ENCODE measurements at regions not wholly inside any gene's neighbourhood (a gene's known extent, or its start where the extent isn't known, plus 50 kb on each side); places are given as distances from the start of the nearest gene placed in this dataset.
"Not testable (repeated sequence)": the region's sequence is repeated elsewhere in the genome, so short reads cannot be mapped to it uniquely, and the experiment has no call there.

- DNase-seq = no peak
Measured at GRCh38 chr5:124929000-124929399, 182.6 kb upstream of the ZNF608 start.

- no peak for DNase-seq
Measured at GRCh38 chr5:124932791-124933600, 186.6 kb upstream of the ZNF608 start.

- no peak for DNase-seq
Measured at GRCh38 chr5:124935065-124935464, 188.6 kb upstream of the ZNF608 start.

- DNase-seq = no peak
Measured at GRCh38 chr5:124936626-124936933, 190.1 kb upstream of the ZNF608 start.

GRCh38 chr5:124941051-124942049 lies 194.9 kb upstream of the ZNF608 start:
- DNase-seq = no peak

GRCh38 chr5:124948062-124948753 lies 201.8 kb upstream of the ZNF608 start:
- no peak for DNase-seq

GRCh38 chr5:124948754-124949275 lies 202.4 kb upstream of the ZNF608 start:
- DNase-seq = no peak

- no peak for DNase-seq
Measured at GRCh38 chr5:124949862-124950261, 203.4 kb upstream of the ZNF608 start.

GRCh38 chr5:124951105-124951504 lies 204.7 kb upstream of the ZNF608 start:
- no peak for DNase-seq

- no peak for DNase-seq
Measured at GRCh38 chr5:124951661-124952060, 205.2 kb upstream of the ZNF608 start.

- DNase-seq = no peak
Measured at GRCh38 chr5:124952079-124952478, 205.6 kb upstream of the ZNF608 start.

- DNase-seq = no peak
Measured at GRCh38 chr5:124952566-124952965, 206.1 kb upstream of the ZNF608 start.

GRCh38 chr5:124954784-124955183 lies 208.3 kb upstream of the ZNF608 start:
- no peak for DNase-seq

GRCh38 chr5:124956471-124957029 lies 210.1 kb upstream of the ZNF608 start:
- no peak for DNase-seq

GRCh38 chr5:124957063-124957462 lies 210.6 kb upstream of the ZNF608 start:
- no peak for DNase-seq

GRCh38 chr5:124960266-124960665 lies 213.8 kb upstream of the ZNF608 start:
- no peak for DNase-seq

- DNase-seq = no peak
Measured at GRCh38 chr5:124961521-124961920, 215.1 kb upstream of the ZNF608 start.

- no peak for DNase-seq
Measured at GRCh38 chr5:124962111-124962510, 215.7 kb upstream of the ZNF608 start.

- DNase-seq = no peak
Measured at GRCh38 chr5:124962735-124963134, 216.3 kb upstream of the ZNF608 start.

GRCh38 chr5:124963236-124963919 lies 216.9 kb upstream of the ZNF608 start:
- DNase-seq = no peak

GRCh38 chr5:124966741-124967140 lies 220.3 kb upstream of the ZNF608 start:
- not testable (repeated sequence) for DNase-seq

- not testable (repeated sequence) for DNase-seq
Measured at GRCh38 chr5:124970381-124970780, 223.9 kb upstream of the ZNF608 start.

Data from NCI-H187 (cell line).